ENCODE measurements at regions not wholly inside any gene's neighbourhood (a gene's known extent, or its start where the extent isn't known, plus 50 kb on each side); places are given as distances from the start of the nearest gene placed in this dataset.
"Not testable (repeated sequence)": the region's sequence is repeated elsewhere in the genome, so short reads cannot be mapped to it uniquely, and the experiment has no call there.

DNA sequence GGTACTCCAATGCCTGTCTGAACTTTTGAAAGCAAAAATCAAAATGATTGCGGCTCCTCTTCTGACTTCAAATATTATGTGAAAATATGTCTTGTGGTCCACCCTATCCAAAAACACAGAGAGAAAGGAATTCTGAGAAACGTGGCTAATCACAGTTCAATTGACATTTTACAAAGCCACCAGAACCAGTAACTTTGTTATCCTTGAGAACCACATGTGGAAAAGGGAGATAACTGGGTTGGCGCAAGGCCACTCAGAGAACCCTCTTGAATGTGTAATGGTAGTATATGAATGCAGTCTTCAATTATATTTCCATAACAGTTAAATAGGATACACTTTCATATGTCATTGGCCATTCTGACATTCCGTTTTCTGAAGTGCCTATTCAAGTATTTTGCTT lies 1030.0 kb upstream of the TMPRSS15 start:
- no peak for FAIRE-seq

GRCh38 chr21:19440792-19441655 lies 1037.4 kb upstream of the TMPRSS15 start:
- no peak for FAIRE-seq

GRCh38 chr21:19458295-19458694 lies 1054.7 kb upstream of the TMPRSS15 start:
- no peak for FAIRE-seq

DNA sequence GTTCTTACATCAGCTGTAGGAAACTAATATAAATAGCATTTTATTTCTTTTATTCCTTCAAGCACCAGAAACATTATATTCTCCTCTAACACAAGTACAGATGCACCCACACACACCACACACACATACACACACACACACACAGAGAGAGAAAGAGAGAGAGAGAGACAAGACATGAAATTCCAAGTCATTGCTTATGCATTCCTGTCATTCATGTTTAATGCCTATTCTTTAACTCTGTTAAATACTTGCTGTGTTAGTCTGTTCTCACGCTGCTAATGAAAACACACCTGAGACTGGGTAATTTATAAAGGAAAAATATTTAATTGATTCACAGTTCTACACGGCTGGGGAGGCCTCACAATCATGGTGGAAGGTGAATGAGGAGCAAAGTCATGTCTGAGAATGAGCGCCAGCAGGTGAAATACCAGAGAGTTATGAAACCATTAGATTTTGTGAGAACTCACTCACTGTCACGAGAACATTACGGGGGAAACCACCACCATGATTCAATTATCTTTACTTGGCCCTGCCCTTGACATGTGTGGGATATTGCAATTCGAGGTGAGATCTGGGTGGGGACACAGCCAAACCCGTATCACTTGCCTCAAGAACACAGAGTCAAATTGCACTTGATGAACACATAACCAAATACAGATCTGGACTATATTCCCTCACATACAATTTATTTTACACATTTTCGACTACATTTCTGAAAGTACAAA lies 1058.1 kb upstream of the TMPRSS15 start:
- no peak for FAIRE-seq

- no peak for FAIRE-seq
Measured at GRCh38 chr21:19463966-19464365, 1060.4 kb upstream of the TMPRSS15 start.

GRCh38 chr21:19468991-19469715 lies 1065.6 kb upstream of the TMPRSS15 start:
- FAIRE-seq, result no peak

GRCh38 chr21:19475525-19475924 lies 1071.9 kb upstream of the TMPRSS15 start:
- no peak for FAIRE-seq

DNA sequence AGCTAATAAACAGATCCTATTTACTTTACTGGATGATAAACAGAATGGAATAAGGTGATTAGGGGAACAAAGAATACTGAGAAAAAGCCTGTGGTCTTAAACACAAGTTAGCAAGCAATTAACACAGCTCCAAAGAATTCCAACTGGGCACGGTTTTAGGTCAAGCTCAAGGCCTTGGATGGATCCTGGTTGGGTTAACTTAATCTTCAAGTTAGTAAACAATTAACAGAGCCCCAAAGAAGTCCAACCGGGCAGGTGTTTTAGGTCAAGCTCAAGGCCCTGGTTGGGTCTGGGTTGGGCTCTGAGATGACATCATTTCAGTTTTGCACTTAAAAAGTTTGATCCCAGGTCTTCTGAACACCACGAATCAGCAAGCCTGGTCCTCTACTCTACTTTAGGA lies 1086.3 kb upstream of the TMPRSS15 start:
- no peak for FAIRE-seq

- no peak for FAIRE-seq
Measured at GRCh38 chr21:19490481-19490880, 1086.9 kb upstream of the TMPRSS15 start.

GRCh38 chr21:19493437-19494241 lies 1090.1 kb upstream of the TMPRSS15 start:
- not testable (repeated sequence) for FAIRE-seq

- FAIRE-seq, result no peak
Measured at GRCh38 chr21:19501115-19501514, 1097.5 kb upstream of the TMPRSS15 start.

DNA sequence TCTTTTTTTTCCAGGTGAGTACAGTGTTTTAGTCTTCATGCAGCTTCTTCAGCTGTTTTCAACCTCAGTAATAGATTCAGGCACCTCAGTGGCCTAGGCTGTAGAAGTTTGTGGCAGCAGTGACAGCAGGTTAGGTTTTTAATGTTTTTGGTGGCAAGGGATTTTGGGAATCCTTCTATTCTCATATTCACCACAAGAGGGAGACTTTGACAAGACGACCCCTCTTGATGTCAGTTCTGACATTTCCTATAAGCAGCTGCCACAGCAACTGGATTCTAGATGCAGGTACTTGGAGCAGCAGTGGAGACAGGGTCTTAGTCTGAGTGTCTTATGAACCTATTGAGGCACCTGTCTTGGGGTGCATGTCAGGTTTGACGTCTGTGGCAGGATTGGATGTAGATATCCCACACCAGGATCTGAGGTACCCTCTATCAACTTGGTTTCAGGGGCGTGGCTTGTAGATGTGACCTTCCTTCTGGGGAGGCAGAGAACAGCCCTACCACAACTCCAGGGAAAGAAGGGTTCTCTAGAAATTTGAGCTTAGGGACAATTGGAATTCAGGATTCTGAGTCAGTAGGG lies 1104.2 kb upstream of the TMPRSS15 start:
- no peak for FAIRE-seq

GRCh38 chr21:19508442-19508841 lies 1104.9 kb upstream of the TMPRSS15 start:
- no peak for FAIRE-seq

- no peak for FAIRE-seq
Measured at GRCh38 chr21:19508844-19509243, 1105.3 kb upstream of the TMPRSS15 start.

- no peak for FAIRE-seq
Measured at GRCh38 chr21:19510057-19510456, 1106.5 kb upstream of the TMPRSS15 start.

- no peak for FAIRE-seq
Measured at GRCh38 chr21:19510653-19511052, 1107.1 kb upstream of the TMPRSS15 start.

DNA sequence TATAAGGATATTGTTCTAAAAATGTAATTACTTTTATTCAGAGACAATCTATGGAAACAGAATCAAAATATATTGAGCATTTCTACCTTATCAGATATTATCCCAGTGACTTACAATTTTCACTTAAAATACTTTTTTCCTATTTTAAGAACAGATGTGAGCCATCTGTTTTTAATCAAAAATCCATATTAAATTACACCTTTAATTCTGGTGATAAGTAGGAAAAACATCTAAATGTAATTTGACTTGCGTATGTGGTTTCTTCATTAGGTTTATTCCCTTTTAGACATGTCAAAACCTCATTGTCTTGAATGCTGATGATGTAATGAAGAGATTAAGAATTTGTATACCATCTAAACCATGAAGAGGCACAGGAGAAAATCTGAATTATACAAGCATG lies 1118.8 kb upstream of the TMPRSS15 start:
- FAIRE-seq, result no peak

GRCh38 chr21:19523061-19523460 lies 1119.5 kb upstream of the TMPRSS15 start:
- FAIRE-seq, result no peak

- FAIRE-seq, result no peak
Measured at GRCh38 chr21:19523746-19524145, 1120.2 kb upstream of the TMPRSS15 start.

DNA sequence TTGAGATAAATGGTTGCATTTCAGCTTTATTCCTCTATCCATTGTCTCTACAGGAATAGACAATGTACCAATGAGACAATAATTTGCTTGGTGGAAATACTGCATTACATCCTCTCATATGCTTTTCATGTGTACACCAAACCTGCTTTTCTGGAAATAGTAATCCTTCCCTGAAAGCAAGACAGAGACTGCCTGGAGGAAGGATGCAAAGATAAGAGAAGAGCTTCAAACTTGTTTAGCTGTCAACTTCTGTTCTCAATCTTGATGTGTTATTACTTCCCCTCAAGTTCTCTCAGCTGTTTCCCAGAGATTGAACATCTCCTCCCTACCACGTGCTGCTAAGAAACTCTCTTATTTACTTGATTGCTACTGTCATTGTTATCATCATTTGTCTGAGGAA lies 1125.4 kb upstream of the TMPRSS15 start:
- FAIRE-seq, result no peak

DNA sequence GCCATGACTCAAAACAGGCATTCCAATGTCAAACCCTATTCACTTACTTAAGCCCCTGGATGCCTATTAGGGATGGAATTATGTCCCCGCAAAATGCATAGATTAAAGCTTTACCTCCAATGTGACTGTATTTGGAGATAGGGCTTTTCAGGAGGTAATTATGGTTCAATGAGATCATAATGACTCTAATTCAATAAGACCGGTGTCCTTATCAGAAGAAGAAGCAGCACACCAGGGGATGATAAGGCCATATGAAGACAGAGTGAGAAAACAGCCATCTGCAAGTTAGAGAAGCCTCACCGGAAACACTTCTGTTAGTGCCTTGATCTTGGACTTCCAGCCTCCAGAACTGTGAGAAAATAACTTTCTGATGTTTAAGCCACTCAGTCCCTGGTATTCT lies 1131.8 kb upstream of the TMPRSS15 start:
- no peak for FAIRE-seq

DNA sequence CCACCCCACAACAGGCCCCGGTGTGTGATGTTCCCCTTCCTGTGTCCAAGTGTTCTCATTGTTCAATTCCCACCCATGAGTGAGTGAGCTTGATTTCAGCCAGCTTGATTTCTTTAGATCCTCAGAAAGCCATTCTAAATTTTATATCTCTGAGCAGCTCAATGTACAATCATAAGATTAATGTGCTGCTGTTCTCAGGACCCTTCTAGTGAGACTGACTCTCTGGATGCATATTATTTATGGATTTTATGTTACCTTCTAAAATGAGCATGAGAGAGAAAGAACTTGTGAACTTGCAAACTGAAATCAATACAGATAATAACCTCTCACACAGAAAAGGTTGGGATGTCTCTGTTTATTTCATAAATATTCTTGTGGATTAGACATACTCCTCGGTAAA lies 1133.5 kb upstream of the TMPRSS15 start:
- no peak for FAIRE-seq
